ENCODE measurements at regions not wholly inside any gene's neighbourhood (a gene's known extent, or its start where the extent isn't known, plus 50 kb on each side); places are given as distances from the start of the nearest gene placed in this dataset.
A peak's percentile ranks its signal among the peaks of the same experiment; 100 is the strongest.

- CTCF ChIA-PET (ENCODE audit: low intra/inter-chr PET ratio, low total read pairs), result interaction anchor here (1.7 to 1.9 kb wide), 3 partner anchors 129 to 261 kb away, joined by 6 to 13 read pairs (median 8); no protein-coding TSS in a partner anchor
- Histone ChIP-seq H4K20me1 (ENCODE audit: insufficient read depth, low read length) (no peaks in the 10 kb centered on the region), H3K79me2 (ENCODE audit: insufficient read depth, low read length) (no peaks in the 10 kb centered on the region), H3K4me3 (replicated peaks in 1 of 3; ENCODE audit: insufficient read depth in 1 of 3, low read depth in 2 of 3, low read length in 3 of 3) (peak overlapping the region in 1 of 3 experiments; percentile 43; a peak in 1 of 6 replicates), H3K4me2 (ENCODE audit: low read depth, low read length) (peak overlapping the region; percentile 54), H3K4me1 (ENCODE audit: insufficient read depth, low read length) (peaks cover 21% of the 10 kb centered on the region; the same call in 1 of the 2 replicates), H3K27ac (ENCODE audit: extremely low read length, insufficient read depth, low read length) (no peak overlapping the region), H2AFZ (ENCODE audit: low read length) (no peak overlapping the region), H3K9me3 (ENCODE audit: low read length) (no peaks in the 10 kb centered on the region), H3K27me3 (ENCODE audit: control insufficient read depth in 1 of 2, insufficient read depth in 2 of 2, low read length in 2 of 2) (peaks cover 15 to 56% of the 10 kb centered on the region in 2 experiments), H3K36me3 (replicated peaks in 1 of 2; ENCODE audit: control insufficient read depth in 1 of 2, insufficient read depth in 2 of 2, low read length in 2 of 2) (no peaks in the 10 kb centered on the region), H3K9ac (ENCODE audit: insufficient read depth, low read depth, low read length) (no peak overlapping the region)
- in situ Hi-C loops (cut with HindIII; ENCODE audit: extremely low pct_ligation_motif_present, low pct_unique_long_range_greater_than_20kb), result loop anchor here (10.0 to 25.0 kb wide), 3 partner anchors 129 to 466 kb away; partner anchors contain the start of gene LPCAT1
- intact Hi-C loops (cut with micrococcal nuclease; ENCODE audit: unreplicated experiment), result loop anchor here (1.0 to 10.0 kb wide), 4 partner anchors 47 to 436 kb away; partner anchors contain the start of gene SLC6A19
- no TSS peak for BruUV-seq (replicated peaks)
- DNase-seq (ENCODE audit: low spot score) (no peak), ATAC-seq (no peak), FAIRE-seq (no peak)
- POLR2A ChIA-PET, result no interaction called here
- WGBS (ENCODE audit: low lambda C conversion rate), result 42% methylated on average over 11 of the region's 16 CpGs
- TF ChIP-seq ZBED4 (CRISPR knock-in tag; IDR thresholded peaks at IDR 0.05; ENCODE audit: borderline replicate concordance), result no peak
- TF ChIP-seq ZNF605 (CRISPR knock-in tag; IDR thresholded peaks at IDR 0.05), result no peak
- no peak for TF ChIP-seq ZNF703 (CRISPR knock-in tag; IDR thresholded peaks at IDR 0.05; ENCODE audit: borderline replicate concordance)
- TF ChIP-seq ZNF354B (CRISPR knock-in tag; IDR thresholded peaks at IDR 0.05), result no peak
- TF ChIP-seq SMAD1 (CRISPR knock-in tag; IDR thresholded peaks at IDR 0.05; ENCODE audit: borderline replicate concordance, low read depth), result no peak
- TF ChIP-seq CREB3 (CRISPR knock-in tag; IDR thresholded peaks at IDR 0.05), result no peak
- no peak for TF ChIP-seq ZKSCAN1 (IDR thresholded peaks at IDR 0.05; ENCODE audit: low read length)
- no peak for TF ChIP-seq ZNF607 (CRISPR knock-in tag; IDR thresholded peaks at IDR 0.05; ENCODE audit: borderline replicate concordance)
- TF ChIP-seq ZFP91 (CRISPR knock-in tag; IDR thresholded peaks at IDR 0.05; ENCODE audit: borderline replicate concordance), result no peak
- TF ChIP-seq NFRKB (IDR thresholded peaks at IDR 0.05), result no peak
- no peak for TF ChIP-seq PRDM15 (CRISPR knock-in tag; IDR thresholded peaks at IDR 0.05)
- no peak for TF ChIP-seq SRSF9 (IDR thresholded peaks at IDR 0.05; ENCODE audit: borderline replicate concordance, insufficient read depth, low read depth, low read length, poor library complexity, severe bottlenecking)
- TF ChIP-seq ZNF883 (CRISPR knock-in tag; IDR thresholded peaks at IDR 0.05; ENCODE audit: not compliant biosample characterization), result no peak
Observed at GRCh38 chr5:1641041-1641440, 117.3 kb upstream of the LPCAT1 start.

Measured in HepG2 (cell line).